ENCODE measurements at regions not wholly inside any gene's neighbourhood (a gene's known extent, or its start where the extent isn't known, plus 50 kb on each side); places are given as distances from the start of the nearest gene placed in this dataset.

GRCh38 chr5:14953075-14953607 lies 81.6 kb upstream of the ANKH start:
- Mint-ChIP-seq H3K36me3 (ENCODE audit: insufficient read depth in 2 of 2) (no peaks in the 10 kb centered on the region), H3K9me3 (no peaks in the 10 kb centered on the region), H3K27ac (no peak overlapping the region), H3K4me1 (ENCODE audit: low read depth) (peaks cover 5% of the 10 kb centered on the region), H3K4me3 (no peak overlapping the region), H3K27me3 (ENCODE audit: low read depth) (peaks cover 14% of the 10 kb centered on the region)
- DNase-seq (no peak), ATAC-seq (replicated peaks in 1 of 2) (no peak)

- no peaks in the 10 kb centered on the region for H3K9me3 Mint-ChIP-seq
- H3K4me1 Mint-ChIP-seq (ENCODE audit: low read depth), result peaks cover 9% of the 10 kb centered on the region
- peaks cover 16% of the 10 kb centered on the region for H3K27me3 Mint-ChIP-seq (ENCODE audit: low read depth)
- H3K27ac Mint-ChIP-seq, result no peak overlapping the region
- no peak for DNase-seq
- no peaks in the 10 kb centered on the region for H3K36me3 Mint-ChIP-seq (ENCODE audit: insufficient read depth in 2 of 2)
- ATAC-seq (replicated peaks in 1 of 2), result no peak
- H3K4me3 Mint-ChIP-seq, result no peak overlapping the region
These were observed 76.8 kb upstream of the ANKH start for GRCh38 chr5:14948383-14948782.

GRCh38 chr5:14946815-14947620 lies 75.4 kb upstream of the ANKH start:
- Mint-ChIP-seq H3K27me3 (ENCODE audit: low read depth) (peaks cover 14% of the 10 kb centered on the region), H3K27ac (peak overlapping the region; percentile 8), H3K4me3 (peak overlapping the region in 1 of 2 donors; percentile 12), H3K36me3 (ENCODE audit: insufficient read depth in 2 of 2) (no peaks in the 10 kb centered on the region), H3K9me3 (no peaks in the 10 kb centered on the region), H3K4me1 (ENCODE audit: low read depth) (peaks cover 13% of the 10 kb centered on the region)
- DNase-seq (peak; percentile 27 to 28), ATAC-seq (replicated peaks in 1 of 2) (peak; percentile 87 to 89)

GRCh38 chr5:14945450-14945849 lies 73.9 kb upstream of the ANKH start:
- no peak overlapping the region for H3K4me3 Mint-ChIP-seq
- ATAC-seq (replicated peaks in 1 of 2) (no peak), DNase-seq (no peak)
- peaks cover 21% of the 10 kb centered on the region for H3K27me3 Mint-ChIP-seq (ENCODE audit: low read depth)
- peaks cover 13% of the 10 kb centered on the region for H3K4me1 Mint-ChIP-seq (ENCODE audit: low read depth)
- no peaks in the 10 kb centered on the region for H3K9me3 Mint-ChIP-seq
- no peak overlapping the region for H3K27ac Mint-ChIP-seq
- H3K36me3 Mint-ChIP-seq (ENCODE audit: insufficient read depth in 2 of 2), result no peaks in the 10 kb centered on the region

- no peak for ATAC-seq (replicated peaks in 1 of 2)
- H3K27me3 Mint-ChIP-seq (ENCODE audit: low read depth), result peaks cover 21% of the 10 kb centered on the region
- no peaks in the 10 kb centered on the region for H3K36me3 Mint-ChIP-seq (ENCODE audit: insufficient read depth in 2 of 2)
- no peak overlapping the region for H3K27ac Mint-ChIP-seq
- DNase-seq, result no peak
- no peaks in the 10 kb centered on the region for H3K9me3 Mint-ChIP-seq
- no peak overlapping the region for H3K4me3 Mint-ChIP-seq
- peaks cover 13% of the 10 kb centered on the region for H3K4me1 Mint-ChIP-seq (ENCODE audit: low read depth)
These were observed 73.4 kb upstream of the ANKH start for GRCh38 chr5:14944996-14945395.

- ATAC-seq (replicated peaks in 1 of 2) (no peak), DNase-seq (no peak)
- Mint-ChIP-seq H3K4me1 (ENCODE audit: low read depth) (peaks cover 13% of the 10 kb centered on the region), H3K4me3 (no peak overlapping the region), H3K27ac (no peak overlapping the region), H3K27me3 (ENCODE audit: low read depth) (peaks cover 19% of the 10 kb centered on the region), H3K9me3 (no peaks in the 10 kb centered on the region), H3K36me3 (ENCODE audit: insufficient read depth in 2 of 2) (no peaks in the 10 kb centered on the region)
These were observed 72.8 kb upstream of the ANKH start for GRCh38 chr5:14944350-14944739.

- no peak overlapping the region for H3K27ac Mint-ChIP-seq
- H3K4me3 Mint-ChIP-seq, result no peak overlapping the region
These were observed 70.6 kb upstream of the ANKH start for GRCh38 chr5:14942212-14942611.

GRCh38 chr5:14937254-14937653 lies 65.7 kb upstream of the ANKH start:
- H3K27me3 Mint-ChIP-seq (ENCODE audit: low read depth), result peaks cover 24% of the 10 kb centered on the region
- ATAC-seq (replicated peaks in 1 of 2) (no peak), DNase-seq (no peak)
- peaks cover 15% of the 10 kb centered on the region for H3K4me1 Mint-ChIP-seq (ENCODE audit: low read depth)
- no peaks in the 10 kb centered on the region for H3K36me3 Mint-ChIP-seq (ENCODE audit: insufficient read depth in 2 of 2)
- no peaks in the 10 kb centered on the region for H3K9me3 Mint-ChIP-seq
- H3K27ac Mint-ChIP-seq, result no peak overlapping the region
- H3K4me3 Mint-ChIP-seq, result no peak overlapping the region

More at GRCh38 chr5:14942212-14942611, 70.6 kb upstream of the ANKH start:
- ATAC-seq (replicated peaks in 1 of 2) (no peak), DNase-seq (no peak)
- H3K27me3 Mint-ChIP-seq (ENCODE audit: low read depth), result peaks cover 20% of the 10 kb centered on the region
- H3K9me3 Mint-ChIP-seq, result no peaks in the 10 kb centered on the region
- no peaks in the 10 kb centered on the region for H3K36me3 Mint-ChIP-seq (ENCODE audit: insufficient read depth in 2 of 2)
- H3K4me1 Mint-ChIP-seq (ENCODE audit: low read depth), result peaks cover 17% of the 10 kb centered on the region

- Mint-ChIP-seq H3K27ac (peak overlapping the region; percentile 38), H3K4me1 (ENCODE audit: low read depth) (peaks cover 13% of the 10 kb centered on the region)
- no peak for ATAC-seq (replicated peaks in 1 of 2)
These were observed 65.0 kb upstream of the ANKH start for GRCh38 chr5:14936588-14936987.

GRCh38 chr5:14935341-14935740 lies 63.8 kb upstream of the ANKH start:
- Mint-ChIP-seq H3K36me3 (ENCODE audit: insufficient read depth in 2 of 2) (no peaks in the 10 kb centered on the region), H3K27ac (no peak overlapping the region), H3K4me1 (ENCODE audit: low read depth) (peaks cover 13% of the 10 kb centered on the region), H3K27me3 (ENCODE audit: low read depth) (peaks cover 17% of the 10 kb centered on the region), H3K9me3 (no peaks in the 10 kb centered on the region), H3K4me3 (no peak overlapping the region)
- no peak for ATAC-seq (replicated peaks in 1 of 2)
- no peak for DNase-seq

More at GRCh38 chr5:14936588-14936987, 65.0 kb upstream of the ANKH start:
- no peaks in the 10 kb centered on the region for H3K9me3 Mint-ChIP-seq
- peaks cover 22% of the 10 kb centered on the region for H3K27me3 Mint-ChIP-seq (ENCODE audit: low read depth)
- H3K36me3 Mint-ChIP-seq (ENCODE audit: insufficient read depth in 2 of 2), result no peaks in the 10 kb centered on the region
- DNase-seq, result no peak
- no peak overlapping the region for H3K4me3 Mint-ChIP-seq

GRCh38 chr5:14932902-14933469 lies 61.4 kb upstream of the ANKH start:
- peaks cover 17% of the 10 kb centered on the region for H3K27me3 Mint-ChIP-seq (ENCODE audit: low read depth)
- peak overlapping the region in 1 of 2 donors; percentile 1 for H3K4me3 Mint-ChIP-seq
- ATAC-seq (replicated peaks in 1 of 2) (peak; percentile 46 to 76), DNase-seq (no peak)
- no peaks in the 10 kb centered on the region for H3K36me3 Mint-ChIP-seq (ENCODE audit: insufficient read depth in 2 of 2)
- peaks cover 20% of the 10 kb centered on the region for H3K4me1 Mint-ChIP-seq (ENCODE audit: low read depth)
- no peak overlapping the region for H3K27ac Mint-ChIP-seq
- H3K9me3 Mint-ChIP-seq, result no peaks in the 10 kb centered on the region

GRCh38 chr5:14930486-14930885 lies 58.9 kb upstream of the ANKH start:
- Mint-ChIP-seq H3K27ac (no peak overlapping the region), H3K4me3 (no peak overlapping the region), H3K4me1 (ENCODE audit: low read depth) (peaks cover 31% of the 10 kb centered on the region), H3K27me3 (ENCODE audit: low read depth) (no peaks in the 10 kb centered on the region), H3K9me3 (no peaks in the 10 kb centered on the region), H3K36me3 (ENCODE audit: insufficient read depth in 2 of 2) (no peaks in the 10 kb centered on the region)
- ATAC-seq (replicated peaks in 1 of 2) (no peak), DNase-seq (no peak)

- Mint-ChIP-seq H3K4me3 (no peak overlapping the region), H3K9me3 (no peaks in the 10 kb centered on the region), H3K36me3 (ENCODE audit: insufficient read depth in 2 of 2) (no peaks in the 10 kb centered on the region), H3K27ac (no peak overlapping the region), H3K4me1 (ENCODE audit: low read depth) (peaks cover 40% of the 10 kb centered on the region), H3K27me3 (ENCODE audit: low read depth) (no peaks in the 10 kb centered on the region)
- ATAC-seq (replicated peaks in 1 of 2) (no peak), DNase-seq (no peak)
These were observed 57.9 kb upstream of the ANKH start for GRCh38 chr5:14929293-14930065.

Data from activated T-cell treated with anti-CD3 and anti-CD28 coated beads, Interleukin-2, amount 50 U/mL, for 72 hours (primary cell).